Neural progenitor cell (in vitro differentiated cells): ENCODE measurements at regions not wholly inside any gene's neighbourhood (a gene's known extent, or its start where the extent isn't known, plus 50 kb on each side); places are given as distances from the start of the nearest gene placed in this dataset.
"Not testable (repeated sequence)": the region's sequence is repeated elsewhere in the genome, so short reads cannot be mapped to it uniquely, and the experiment has no call there.

ENCODE experiments used
- DNase-seq: peaks from one replicate; pipeline ENCODE4 v3.0.0-alpha.2; 2016; ENCODE audit warnings: low spot score
- H2AFZ ChIP-seq: fragments of 200-600 bp; sonication (generic); replicated peaks from 2 replicates; pipeline ENCODE4 v1.6.1; 2016; ENCODE audit warnings: antibody characterized with exemption
- H3F3A ChIP-seq: fragments of 200-600 bp; sonication (generic); 2 replicates; pipeline ENCODE4 v1.6.1; 2016; ENCODE audit warnings: antibody characterized with exemption, low read depth
- H3K27ac ChIP-seq: fragments of 200-600 bp; sonication (generic); 2 replicates; pipeline ENCODE4 v1.5.1; 2016; ENCODE audit warnings: mild to moderate bottlenecking
- H3K27me3 ChIP-seq: fragments of 200-600 bp; sonication (generic); 2 replicates; pipeline ENCODE4 v1.6.1; 2016; ENCODE audit warnings: mild to moderate bottlenecking, moderate library complexity
- H3K36me3 ChIP-seq: fragments of 200-600 bp; sonication (generic); 2 replicates; pipeline ENCODE4 v1.5.1; 2016
- H3K4me1 ChIP-seq: fragments of 200-600 bp; sonication (generic); 2 replicates; pipeline ENCODE4 v1.6.1; 2016; ENCODE audit warnings: mixed run types
- H3K4me2 ChIP-seq: fragments of 200-600 bp; sonication (generic); 2 replicates; pipeline ENCODE4 v1.6.1; 2016
- H3K4me3 ChIP-seq: fragments of 200-600 bp; sonication (generic); 2 replicates; pipeline ENCODE4 v1.5.1; 2016
- H3K79me2 ChIP-seq: fragments of 200-600 bp; sonication (generic); 2 replicates; pipeline ENCODE4 v1.6.1; 2016; ENCODE audit warnings: low read depth
- H3K9ac ChIP-seq: fragments of 200-600 bp; sonication (generic); 2 replicates; pipeline ENCODE4 v1.6.1; 2016
- H3K9me3 ChIP-seq: fragments of 200-600 bp; sonication (generic); 2 replicates; pipeline ENCODE4 v1.5.1; 2016; ENCODE audit warnings: low read depth
- H4K20me1 ChIP-seq: fragments of 200-600 bp; sonication (generic); 2 replicates; pipeline ENCODE4 v1.6.1; 2016; ENCODE audit warnings: low read depth
- H3K27ac Mint-ChIP-seq: 3 replicates; pipeline ENCODE4 v1.8.0; 2021; ENCODE audit warnings: mixed read lengths
- H3K27me3 Mint-ChIP-seq: 2 replicates; pipeline ENCODE4 v1.8.0; 2022; ENCODE audit warnings: low read depth, mild to moderate bottlenecking, inconsistent platforms, moderate library complexity, mixed read lengths; ENCODE audit not compliant: insufficient read depth
- H3K36me3 Mint-ChIP-seq: 3 replicates; pipeline ENCODE4 v1.8.0; 2021; ENCODE audit warnings: mixed read lengths
- H3K4me1 Mint-ChIP-seq: 3 replicates; pipeline ENCODE4 v1.8.0; 2021; ENCODE audit warnings: mixed read lengths
- H3K4me3 Mint-ChIP-seq: 3 replicates; pipeline ENCODE4 v1.8.0; 2021; ENCODE audit warnings: mild to moderate bottlenecking, moderate library complexity, mixed read lengths
- H3K9me3 Mint-ChIP-seq: 3 replicates; pipeline ENCODE4 v1.8.0; 2020; ENCODE audit warnings: mixed read lengths
- CTCF ChIP-seq: fragments of 200-600 bp; sonication (generic); IDR thresholded peaks from 2 replicates; pipeline ENCODE4 v1.5.1; 2017; ENCODE audit warnings: antibody characterized with exemption, mild to moderate bottlenecking
- EZH2 ChIP-seq: fragments of 200-600 bp; sonication (generic); IDR thresholded peaks from 2 replicates; pipeline ENCODE4 v1.6.1; 2017; ENCODE audit warnings: antibody characterized with exemption, mild to moderate bottlenecking, moderate library complexity
- EZH2phosphoT487 ChIP-seq: fragments of 200-600 bp; sonication (generic); IDR thresholded peaks from 2 replicates; pipeline ENCODE4 v1.6.1; 2017; ENCODE audit warnings: antibody characterized with exemption

GRCh38 chr4:108411836-108412235 is 208.5 kb upstream of the RPL34 start:
- Mint-ChIP-seq H3K4me1 (peaks cover 11% of the 10 kb centered on the region), H3K9me3 (peaks cover 8% of the 10 kb centered on the region), H3K4me3 (no peak overlapping the region), H3K36me3 (no peaks in the 10 kb centered on the region), H3K27me3 (peaks cover 2% of the 10 kb centered on the region), H3K27ac (no peak overlapping the region)
- Histone ChIP-seq H3K4me2 (no peak overlapping the region), H3K9ac (no peak overlapping the region), H3K27ac (no peak overlapping the region), H3K4me3 (no peak overlapping the region), H3K79me2 (no peaks in the 10 kb centered on the region), H3K36me3 (no peaks in the 10 kb centered on the region), H3F3A (peaks cover 3% of the 10 kb centered on the region), H2AFZ (no peak overlapping the region), H4K20me1 (no peaks in the 10 kb centered on the region), H3K9me3 (no peaks in the 10 kb centered on the region), H3K4me1 (peaks cover 12% of the 10 kb centered on the region), H3K27me3 (no peaks in the 10 kb centered on the region)
- no peak for DNase-seq
- no peak for TF ChIP-seq EZH2phosphoT487
- no peak for TF ChIP-seq CTCF
- no peak for TF ChIP-seq EZH2

DNA sequence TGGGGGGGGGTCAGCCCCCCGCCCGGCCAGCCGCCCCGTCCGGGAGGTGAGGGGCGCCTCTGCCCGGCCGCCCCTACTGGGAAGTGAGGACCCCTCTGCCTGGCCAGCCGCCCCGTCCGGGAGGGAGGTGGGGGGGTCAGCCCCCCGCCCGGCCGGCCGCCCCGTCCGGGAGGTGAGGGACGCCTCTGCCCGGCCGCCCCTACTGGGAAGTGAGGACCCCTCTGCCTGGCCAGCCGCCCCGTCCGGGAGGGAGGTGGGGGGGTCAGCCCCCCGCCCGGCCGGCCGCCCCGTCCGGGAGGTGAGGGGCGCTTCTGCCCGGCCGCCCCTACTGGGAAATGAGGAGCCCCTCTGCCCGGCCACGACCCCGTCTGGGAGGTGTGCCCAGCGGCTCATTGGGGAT is 210.7 kb upstream of the RPL34 start:
- not testable (repeated sequence) for H3K4me3 ChIP-seq, H3F3A ChIP-seq, DNase-seq, H3K27me3 Mint-ChIP-seq, H3K9me3 ChIP-seq, H3K4me3 Mint-ChIP-seq, H3K79me2 ChIP-seq, H3K9me3 Mint-ChIP-seq, H3K27ac ChIP-seq, H3K36me3 Mint-ChIP-seq, H3K36me3 ChIP-seq, H4K20me1 ChIP-seq, H3K27me3 ChIP-seq, H3K4me2 ChIP-seq, H3K9ac ChIP-seq, H2AFZ ChIP-seq, H3K27ac Mint-ChIP-seq
- peaks cover 12% of the 10 kb centered on the region for H3K4me1 ChIP-seq
- peaks cover 11% of the 10 kb centered on the region for H3K4me1 Mint-ChIP-seq

- no peak overlapping the region for H3K4me3 ChIP-seq
- H3K36me3 ChIP-seq = no peaks in the 10 kb centered on the region
- no peaks in the 10 kb centered on the region for H3K27me3 ChIP-seq
- H4K20me1 ChIP-seq = no peaks in the 10 kb centered on the region
- H3K9me3 ChIP-seq = no peaks in the 10 kb centered on the region
- H3K4me2 ChIP-seq = no peak overlapping the region
- peaks cover 8% of the 10 kb centered on the region for H3K9me3 Mint-ChIP-seq
- TF ChIP-seq EZH2phosphoT487 (no peak), EZH2 (no peak), CTCF (no peak)
- no peak overlapping the region for H3K27ac Mint-ChIP-seq
- H3F3A ChIP-seq = peaks cover under 1% of the 10 kb centered on the region
- no peaks in the 10 kb centered on the region for H3K79me2 ChIP-seq
- H3K27me3 Mint-ChIP-seq = no peaks in the 10 kb centered on the region
- no peak overlapping the region for H2AFZ ChIP-seq
- no peak overlapping the region for H3K27ac ChIP-seq
- DNase-seq = no peak
- peaks cover 1% of the 10 kb centered on the region for H3K4me1 ChIP-seq
- H3K4me1 Mint-ChIP-seq = peaks cover 1% of the 10 kb centered on the region
- no peak overlapping the region for H3K9ac ChIP-seq
- H3K4me3 Mint-ChIP-seq = no peak overlapping the region
- no peaks in the 10 kb centered on the region for H3K36me3 Mint-ChIP-seq
Measured at GRCh38 chr4:108405586-108405985, 214.8 kb upstream of the RPL34 start.

DNA sequence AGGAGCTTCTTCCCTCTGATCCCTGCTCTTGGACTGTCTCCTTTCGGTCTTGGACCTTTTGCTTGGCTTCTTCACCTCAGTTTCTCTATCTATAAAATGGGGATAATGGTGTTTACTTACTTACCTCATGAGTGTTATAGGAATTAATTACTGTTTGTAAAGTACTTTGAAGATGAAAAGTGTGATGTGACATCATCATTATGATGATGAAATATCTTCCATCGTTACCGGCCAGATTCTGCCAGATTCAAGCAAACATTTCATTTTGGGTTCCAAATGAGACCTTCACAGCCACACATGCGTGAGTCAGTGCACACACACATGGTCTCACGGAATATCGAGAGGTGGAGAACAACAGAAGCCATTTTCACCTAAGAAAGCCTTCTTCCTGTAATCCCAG is 220.1 kb upstream of the RPL34 start:
- Histone ChIP-seq H3K9me3 (no peaks in the 10 kb centered on the region), H3K4me3 (no peak overlapping the region), H3K4me2 (no peak overlapping the region), H3K27ac (no peak overlapping the region), H4K20me1 (no peaks in the 10 kb centered on the region), H3K4me1 (peaks cover 34% of the 10 kb centered on the region), H3K27me3 (no peaks in the 10 kb centered on the region), H3K79me2 (no peaks in the 10 kb centered on the region), H3K9ac (no peak overlapping the region), H2AFZ (no peak overlapping the region), H3K36me3 (no peaks in the 10 kb centered on the region), H3F3A (no peaks in the 10 kb centered on the region)
- no peak overlapping the region for H3K27ac Mint-ChIP-seq
- no peaks in the 10 kb centered on the region for H3K36me3 Mint-ChIP-seq
- H3K4me3 Mint-ChIP-seq = no peak overlapping the region
- no peak for DNase-seq
- H3K27me3 Mint-ChIP-seq = no peaks in the 10 kb centered on the region
- no peaks in the 10 kb centered on the region for H3K9me3 Mint-ChIP-seq
- peaks cover 5% of the 10 kb centered on the region for H3K4me1 Mint-ChIP-seq
- TF ChIP-seq CTCF = no peak
